CD4-positive, alpha-beta T cell treated with Interleukin-10 for 1 hour (primary cell): ENCODE measurements at regions not wholly inside any gene's neighbourhood (a gene's known extent, or its start where the extent isn't known, plus 50 kb on each side); places are given as distances from the start of the nearest gene placed in this dataset.

Source experiments
- DNase-seq: peaks from one replicate; pipeline ENCODE4 v3.0.0-alpha.2; 2020

DNA sequence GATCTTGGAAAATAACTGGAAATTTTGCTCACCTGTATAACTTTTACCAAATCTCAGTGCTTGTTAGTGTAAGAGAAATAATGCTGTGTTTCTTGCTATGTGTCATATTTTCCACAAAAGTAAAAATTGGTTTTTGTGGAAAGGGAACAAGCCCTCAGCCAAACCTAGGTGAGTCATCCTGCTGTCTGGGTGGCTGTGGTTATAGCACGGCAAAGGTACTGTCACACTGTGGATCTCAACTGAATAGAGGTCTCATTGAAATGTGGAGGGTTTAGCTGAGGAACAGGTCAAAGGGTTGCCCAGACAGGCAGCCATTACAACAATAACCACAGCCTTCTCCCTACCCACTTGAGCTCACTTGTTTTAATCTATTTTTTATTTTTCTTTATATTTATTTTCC, 338.8 kb upstream of the DACH1 start:
- no peak for DNase-seq

DNA sequence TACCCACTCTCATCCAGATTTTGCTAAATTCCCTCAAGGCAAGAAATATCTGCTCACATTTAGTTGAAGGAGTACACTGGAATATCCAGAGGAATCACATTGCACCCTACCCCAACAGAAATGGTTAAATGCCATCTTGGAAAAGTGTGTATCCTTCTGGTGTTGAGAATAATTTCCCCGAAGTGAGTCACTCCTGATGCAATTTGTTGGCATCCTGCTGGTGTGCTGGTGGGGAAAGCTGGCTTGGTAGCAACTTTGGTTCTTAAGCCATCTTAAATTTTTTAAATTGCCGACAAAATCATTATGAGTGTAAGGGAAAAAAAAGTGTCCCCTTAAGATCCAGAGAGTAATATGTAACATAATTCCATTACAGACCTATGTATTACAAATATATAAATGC, 337.3 kb upstream of the DACH1 start:
- no peak for DNase-seq

GRCh38 chr13:72201726-72202125, 334.7 kb upstream of the DACH1 start:
- DNase-seq, result no peak

DNA sequence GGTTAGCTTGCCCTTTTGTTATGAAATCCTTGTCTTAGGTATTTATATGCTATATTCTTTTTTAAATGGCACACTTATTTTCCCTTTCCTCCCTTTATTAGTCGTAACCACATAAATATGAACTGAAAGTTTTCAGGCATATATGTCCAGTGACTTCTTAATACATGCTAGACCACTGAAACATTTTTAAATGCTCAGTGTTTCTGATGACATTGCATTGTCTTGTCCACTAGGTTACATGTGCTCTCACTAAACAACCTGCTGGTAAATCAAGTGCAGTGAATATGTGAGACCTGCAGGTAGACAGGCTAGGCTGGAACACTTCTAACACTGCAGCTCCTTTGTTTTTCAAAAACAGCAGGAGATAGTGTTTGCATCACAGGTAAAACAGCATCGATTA, 332.6 kb upstream of the DACH1 start:
- DNase-seq, result no peak

- DNase-seq, result no peak
Measured at GRCh38 chr13:72198967-72199560, 332.1 kb upstream of the DACH1 start.

GRCh38 chr13:72198042-72198441, 331.0 kb upstream of the DACH1 start:
- DNase-seq, result no peak

GRCh38 chr13:72195044-72195704, 328.2 kb upstream of the DACH1 start:
- DNase-seq, result no peak

GRCh38 chr13:72194523-72194922, 327.5 kb upstream of the DACH1 start:
- DNase-seq, result no peak

DNA sequence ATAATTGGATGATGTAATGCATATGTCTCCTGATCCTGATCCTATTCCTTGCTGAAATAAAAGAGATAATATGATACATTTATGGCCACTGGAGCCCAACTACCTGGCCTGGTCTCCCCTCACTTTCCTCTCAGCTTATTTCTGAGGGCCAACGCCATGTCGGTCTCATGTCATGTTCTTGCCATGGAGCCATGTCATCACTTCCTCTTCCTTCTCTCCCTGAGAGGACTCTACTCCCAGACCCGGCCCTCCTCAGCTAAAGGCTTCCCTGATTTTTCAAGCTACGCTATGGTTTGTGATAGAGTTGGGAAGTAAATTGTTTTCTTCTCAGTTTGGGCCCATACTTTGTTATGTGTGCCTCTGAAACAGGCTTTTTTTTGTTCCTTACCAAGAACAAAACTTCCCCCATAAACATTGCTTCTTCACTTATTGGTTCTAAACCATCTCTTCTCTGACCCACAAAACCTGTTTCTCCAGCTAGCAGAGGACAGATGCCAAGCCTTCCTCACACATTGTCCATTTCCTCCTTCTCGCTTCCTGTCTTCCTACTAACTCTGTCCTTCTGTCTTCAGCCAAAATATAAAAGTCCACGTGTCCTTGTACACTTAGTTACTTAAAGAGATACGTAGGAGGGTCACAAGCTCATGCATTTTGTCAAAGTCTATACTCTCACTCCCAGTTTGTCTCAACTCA, 319.9 kb upstream of the DACH1 start:
- DNase-seq, result no peak

GRCh38 chr13:72185776-72186175, 318.8 kb upstream of the DACH1 start:
- DNase-seq, result no peak

DNA sequence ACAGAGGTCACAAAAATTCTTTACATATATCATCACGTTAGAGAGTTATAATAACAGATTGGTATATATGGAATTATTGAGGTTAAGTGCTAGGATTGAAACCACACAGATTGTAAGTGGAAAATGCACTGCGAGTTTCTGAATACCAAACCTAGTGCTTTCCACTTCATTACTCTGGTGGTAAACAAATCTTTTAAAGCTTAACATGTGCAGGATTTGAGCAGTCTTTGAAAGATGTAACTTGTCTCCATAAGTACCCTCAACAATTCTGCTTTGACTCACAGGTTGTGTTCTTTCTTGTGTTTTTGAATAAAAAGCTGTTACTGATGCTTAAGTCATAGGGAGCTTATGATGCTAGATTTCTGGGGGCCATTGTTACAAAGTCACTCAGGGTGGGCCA, 314.7 kb upstream of the DACH1 start:
- DNase-seq, result no peak

- no peak for DNase-seq
Measured at GRCh38 chr13:72180253-72180952, 313.4 kb upstream of the DACH1 start.

- DNase-seq, result no peak
Measured at GRCh38 chr13:72174549-72174948, 307.5 kb upstream of the DACH1 start.

- no peak for DNase-seq
Measured at GRCh38 chr13:72170571-72170970, 303.6 kb upstream of the DACH1 start.

DNA sequence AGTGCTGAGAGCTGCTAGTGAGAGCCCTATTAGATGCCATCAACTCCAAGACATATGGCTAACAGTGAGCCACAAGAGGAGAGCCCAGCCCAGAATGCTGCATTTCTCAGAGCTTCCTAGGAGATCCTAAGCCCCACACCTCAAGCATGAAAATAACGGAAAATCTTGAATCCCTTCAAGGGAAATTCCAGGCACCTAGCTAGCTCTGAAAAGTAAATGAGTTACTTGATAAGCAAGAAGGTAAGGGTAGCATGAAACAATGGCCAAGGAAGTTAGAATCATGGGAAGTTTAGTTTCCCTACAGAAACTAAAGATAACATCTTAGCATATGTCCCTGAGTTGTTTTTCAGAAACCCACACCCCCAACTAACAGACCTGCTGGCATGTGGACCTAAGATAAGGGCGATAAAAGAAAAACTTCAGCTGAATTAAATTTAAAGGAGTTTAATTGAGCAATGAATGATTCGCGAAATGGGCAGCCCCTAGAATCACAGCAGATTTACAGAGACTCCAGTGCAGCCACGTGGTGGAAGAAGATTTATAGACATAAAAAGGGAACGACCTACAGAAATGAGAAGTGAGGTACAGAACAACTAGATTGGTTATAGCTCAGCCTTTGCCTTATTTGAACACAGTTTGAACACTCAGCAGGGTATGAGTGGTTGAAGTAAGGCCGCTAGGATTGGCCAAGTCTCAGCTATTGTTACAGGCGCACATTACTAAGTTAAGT, 301.3 kb upstream of the DACH1 start:
- DNase-seq, result no peak

DNA sequence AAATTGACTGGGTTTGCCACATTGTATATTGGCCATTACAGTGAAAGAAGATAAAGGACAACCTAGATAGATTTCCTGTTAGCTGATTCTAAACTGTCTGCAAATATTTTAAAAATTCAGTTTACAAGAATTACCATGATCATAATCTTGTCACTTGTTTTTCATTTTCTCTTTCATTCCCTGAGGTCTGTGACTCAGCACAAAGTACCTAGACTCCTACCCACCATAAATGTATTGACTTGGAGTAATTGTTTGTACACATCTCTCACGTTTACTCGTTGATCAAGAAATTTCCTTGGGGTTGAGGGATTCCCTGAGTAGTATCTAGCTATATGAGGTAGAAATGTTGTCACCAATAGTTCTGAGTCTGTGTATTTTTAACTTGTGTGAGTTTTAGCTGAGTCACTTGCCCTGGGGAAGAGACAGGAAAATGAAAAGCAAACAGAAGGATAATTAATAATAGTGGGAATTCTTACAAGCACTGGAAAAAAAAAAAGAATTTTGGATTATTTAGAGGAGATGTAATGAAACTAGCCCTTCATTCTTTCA, 299.2 kb upstream of the DACH1 start:
- no peak for DNase-seq

DNA sequence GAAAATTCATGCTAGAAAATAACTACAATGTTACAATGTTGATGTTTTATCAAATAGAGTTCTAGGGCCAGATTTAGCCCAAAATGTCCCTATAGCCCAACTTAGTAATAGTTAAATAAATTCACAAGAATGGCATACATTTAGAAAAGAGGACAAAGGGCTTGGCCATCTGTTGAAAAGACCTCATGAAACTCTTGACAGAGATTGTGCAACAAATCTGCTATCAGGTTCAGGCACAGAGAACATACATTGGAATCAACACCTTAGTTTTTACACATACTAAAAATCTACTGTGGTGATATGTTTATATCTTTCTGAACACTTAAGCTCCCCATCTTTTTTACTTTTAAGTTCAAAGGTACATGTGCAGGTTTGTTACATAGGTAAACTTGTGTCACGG, 298.3 kb upstream of the DACH1 start:
- DNase-seq, result no peak

DNA sequence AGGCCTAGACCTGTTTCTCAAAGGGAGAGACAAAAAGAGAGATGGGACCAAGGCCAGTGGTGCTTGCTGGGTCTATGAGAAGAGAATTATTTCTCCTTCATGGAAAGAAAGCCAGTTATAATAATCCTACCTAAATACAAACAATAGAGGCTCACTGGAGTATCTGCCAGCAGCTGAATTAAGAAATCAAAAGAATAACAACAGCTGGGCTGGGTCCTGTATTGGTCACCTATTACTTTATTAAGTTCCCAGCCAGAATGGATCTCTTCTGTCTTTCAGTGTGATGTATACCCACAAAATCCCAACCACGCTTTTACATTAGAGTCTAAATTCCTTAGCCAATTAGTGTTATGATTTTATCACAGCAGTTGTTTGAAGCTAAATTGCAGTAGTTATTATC, 297.8 kb upstream of the DACH1 start:
- no peak for DNase-seq

GRCh38 chr13:72163678-72164077, 296.7 kb upstream of the DACH1 start:
- DNase-seq, result no peak

DNA sequence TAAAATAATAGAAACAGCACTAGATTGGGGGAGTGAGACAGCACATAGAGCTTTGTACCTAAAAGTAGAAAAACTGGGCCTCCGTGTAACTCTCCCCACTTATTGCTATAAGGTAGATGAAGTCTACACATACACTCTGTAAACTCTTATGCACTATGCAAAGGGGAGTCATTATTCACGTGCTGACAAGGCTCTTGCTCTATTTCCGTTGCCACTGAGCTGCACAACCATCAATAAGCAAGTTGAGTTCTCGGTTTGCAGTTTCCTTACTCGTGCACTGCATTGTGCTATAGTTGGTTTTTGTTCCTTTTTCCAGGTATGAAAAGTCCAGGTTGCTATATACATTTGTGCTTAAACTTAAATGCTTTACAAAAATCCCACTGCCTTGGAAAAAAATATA, 294.0 kb upstream of the DACH1 start:
- DNase-seq, result no peak

- DNase-seq, result no peak
Measured at GRCh38 chr13:72156760-72157159, 289.8 kb upstream of the DACH1 start.

GRCh38 chr13:72153272-72153671, 286.3 kb upstream of the DACH1 start:
- DNase-seq, result no peak

GRCh38 chr13:72151241-72151640, 284.2 kb upstream of the DACH1 start:
- DNase-seq, result no peak
